ENCODE measurements at regions not wholly inside any gene's neighbourhood (a gene's known extent, or its start where the extent isn't known, plus 50 kb on each side); places are given as distances from the start of the nearest gene placed in this dataset.
A peak's percentile ranks its signal among the peaks of the same experiment; 100 is the strongest.

DNA sequence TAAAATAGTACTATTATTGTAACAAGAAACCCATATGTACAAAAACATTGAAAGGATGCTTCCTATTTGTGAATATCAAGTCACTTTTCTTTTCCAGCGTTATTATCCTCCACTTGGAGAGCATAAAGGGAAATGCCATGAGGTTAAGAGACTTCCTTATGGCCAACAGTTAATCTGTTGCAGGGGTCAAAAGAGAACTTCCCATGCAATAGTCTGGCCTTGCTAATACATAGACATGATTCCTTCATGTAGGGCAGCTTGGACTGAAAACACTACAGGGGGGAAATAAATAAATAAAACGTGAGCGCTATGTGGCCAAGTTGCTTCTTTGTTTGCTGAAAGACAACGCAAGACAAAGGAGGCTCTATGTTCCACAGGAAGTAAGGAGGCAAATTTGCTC lies 269.1 kb upstream of the EDNRB start:
- Histone ChIP-seq H3K27me3 (replicated peaks; ENCODE audit: insufficient read depth) (no peaks in the 10 kb centered on the region), H3K4me2 (ENCODE audit: unreplicated experiment) (no peak overlapping the region), H3K9me2 (ENCODE audit: insufficient read depth) (no peaks in the 10 kb centered on the region), H2AFZ (no peak overlapping the region), H3K36me3 (ENCODE audit: low read depth) (no peaks in the 10 kb centered on the region), H4K20me1 (ENCODE audit: insufficient read depth) (no peaks in the 10 kb centered on the region), H3K9ac (no peak overlapping the region), H3F3A (ENCODE audit: insufficient read depth) (peaks cover 6% of the 10 kb centered on the region), H3K79me2 (ENCODE audit: insufficient read depth) (no peaks in the 10 kb centered on the region), H3K27ac (no peak overlapping the region), H3K4me3 (no peak overlapping the region), H3K9me3 (ENCODE audit: low read depth) (no peaks in the 10 kb centered on the region), H3K4me1 (ENCODE audit: insufficient read depth) (peaks cover 30% of the 10 kb centered on the region)
- in situ Hi-C loops (cut with MboI) = no loop called here
- WGBS, 2 experiments (ENCODE audit: low coverage in 1 of 2, low lambda C conversion rate in 2 of 2, missing lambda C conversion rate in 2 of 2) = 56 to 68% methylated on average over 4 of the region's 4 CpGs
- no peak for DNase-seq
- TF ChIP-seq EZH2phosphoT487 (IDR thresholded peaks at IDR 0.05; ENCODE audit: insufficient read depth, low read depth) (no peak), EZH2 (IDR thresholded peaks at IDR 0.05; ENCODE audit: insufficient read depth, poor library complexity, severe bottlenecking) (no peak)

- Histone ChIP-seq H3K4me2 (ENCODE audit: unreplicated experiment) (no peak overlapping the region), H3K9me3 (ENCODE audit: low read depth) (no peaks in the 10 kb centered on the region), H3K79me2 (ENCODE audit: insufficient read depth) (no peaks in the 10 kb centered on the region), H3K36me3 (ENCODE audit: low read depth) (no peaks in the 10 kb centered on the region), H3K4me1 (ENCODE audit: insufficient read depth) (peaks cover 32% of the 10 kb centered on the region), H3K27ac (no peak overlapping the region), H3K9me2 (ENCODE audit: insufficient read depth) (no peaks in the 10 kb centered on the region), H3K9ac (no peak overlapping the region), H3K27me3 (replicated peaks; ENCODE audit: insufficient read depth) (no peaks in the 10 kb centered on the region), H4K20me1 (ENCODE audit: insufficient read depth) (no peaks in the 10 kb centered on the region), H3K4me3 (no peak overlapping the region), H3F3A (ENCODE audit: insufficient read depth) (no peaks in the 10 kb centered on the region), H2AFZ (no peak overlapping the region)
- 77 to 80% methylated on average over 1 of the region's 1 CpG for WGBS, 2 experiments (ENCODE audit: low coverage in 1 of 2, low lambda C conversion rate in 2 of 2, missing lambda C conversion rate in 2 of 2)
- DNase-seq = no peak
- TF ChIP-seq EZH2 (IDR thresholded peaks at IDR 0.05; ENCODE audit: insufficient read depth, poor library complexity, severe bottlenecking) (no peak), EZH2phosphoT487 (IDR thresholded peaks at IDR 0.05; ENCODE audit: insufficient read depth, low read depth) (no peak)
- in situ Hi-C loops (cut with MboI) = no loop called here
Observed at GRCh38 chr13:78185700-78186099, 267.1 kb upstream of the EDNRB start.

DNA sequence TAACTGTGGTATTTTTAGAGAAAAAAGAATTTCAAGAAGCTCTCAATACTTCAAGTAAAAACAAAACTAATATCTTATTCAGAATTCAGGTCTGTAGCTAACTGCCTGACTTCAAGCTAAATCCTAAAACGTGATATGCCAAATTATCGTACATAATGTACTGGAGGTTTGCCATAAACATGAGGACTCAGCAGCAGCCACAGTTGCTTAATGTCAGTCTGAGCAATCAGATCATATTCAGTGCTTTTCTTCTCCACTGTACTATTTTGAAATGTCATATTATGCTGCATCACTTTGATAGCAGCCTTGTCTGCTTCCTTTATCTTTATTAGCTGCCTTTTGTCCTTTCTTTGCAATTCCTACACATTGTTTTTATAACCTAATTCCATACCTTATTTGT lies 265.1 kb upstream of the EDNRB start:
- WGBS, 2 experiments (ENCODE audit: low coverage in 1 of 2, low lambda C conversion rate in 2 of 2, missing lambda C conversion rate in 2 of 2) = 49 to 54% methylated on average over 2 of the region's 2 CpGs
- H3K9ac ChIP-seq = no peak overlapping the region
- DNase-seq = peak; percentile 45

DNA sequence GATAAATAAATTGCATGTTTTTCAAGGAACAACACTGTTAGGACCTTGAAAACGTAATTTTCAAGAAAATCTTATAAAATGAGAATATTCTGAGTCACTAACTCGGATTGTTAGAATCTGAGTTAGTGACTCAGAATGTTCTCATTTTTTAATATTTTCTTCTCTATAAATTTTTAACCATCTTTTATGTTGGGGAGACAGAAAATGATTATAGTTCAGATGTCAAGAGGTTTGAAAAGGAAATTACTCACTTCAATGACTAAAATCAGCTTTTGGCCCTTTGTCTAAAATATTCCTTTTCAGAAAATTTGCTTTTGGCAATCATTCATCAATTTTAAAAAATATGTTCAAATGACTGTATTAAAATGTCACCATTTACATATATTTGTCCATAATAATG lies 264.2 kb upstream of the EDNRB start:
- peak; percentile 24 for DNase-seq

More for the DNA sequence above, 265.1 kb upstream of the EDNRB start:
- no peaks in the 10 kb centered on the region for H3K9me3 ChIP-seq (ENCODE audit: low read depth)
- in situ Hi-C loops (cut with MboI) = no loop called here
- peaks cover 26% of the 10 kb centered on the region for H3K4me1 ChIP-seq (ENCODE audit: insufficient read depth)
- TF ChIP-seq EZH2phosphoT487 (IDR thresholded peaks at IDR 0.05; ENCODE audit: insufficient read depth, low read depth) = no peak
- TF ChIP-seq EZH2 (IDR thresholded peaks at IDR 0.05; ENCODE audit: insufficient read depth, poor library complexity, severe bottlenecking) = no peak
- no peaks in the 10 kb centered on the region for H3K79me2 ChIP-seq (ENCODE audit: insufficient read depth)
- H4K20me1 ChIP-seq (ENCODE audit: insufficient read depth) = no peaks in the 10 kb centered on the region
- no peaks in the 10 kb centered on the region for H3K36me3 ChIP-seq (ENCODE audit: low read depth)
- no peaks in the 10 kb centered on the region for H3K9me2 ChIP-seq (ENCODE audit: insufficient read depth)
- H3K27ac ChIP-seq = no peak overlapping the region
- H3K4me3 ChIP-seq = no peak overlapping the region
- H3K27me3 ChIP-seq (replicated peaks; ENCODE audit: insufficient read depth) = no peaks in the 10 kb centered on the region
- no peaks in the 10 kb centered on the region for H3F3A ChIP-seq (ENCODE audit: insufficient read depth)
- no peak overlapping the region for H2AFZ ChIP-seq
- no peak overlapping the region for H3K4me2 ChIP-seq (ENCODE audit: unreplicated experiment)

GRCh38 chr13:78177306-78177705 lies 258.7 kb upstream of the EDNRB start:
- H3K9me2 ChIP-seq (ENCODE audit: insufficient read depth) = no peaks in the 10 kb centered on the region
- H3K79me2 ChIP-seq (ENCODE audit: insufficient read depth) = no peaks in the 10 kb centered on the region
- H2AFZ ChIP-seq = no peak overlapping the region
- no peak for TF ChIP-seq EZH2phosphoT487 (IDR thresholded peaks at IDR 0.05; ENCODE audit: insufficient read depth, low read depth)
- no peak for TF ChIP-seq EZH2 (IDR thresholded peaks at IDR 0.05; ENCODE audit: insufficient read depth, poor library complexity, severe bottlenecking)
- DNase-seq = no peak
- no peaks in the 10 kb centered on the region for H3K27me3 ChIP-seq (replicated peaks; ENCODE audit: insufficient read depth)
- WGBS, 2 experiments (ENCODE audit: low coverage in 1 of 2, low lambda C conversion rate in 2 of 2, missing lambda C conversion rate in 2 of 2) = 36 to 72% methylated on average over 1 of the region's 1 CpG
- H3K36me3 ChIP-seq (ENCODE audit: low read depth) = no peaks in the 10 kb centered on the region
- H4K20me1 ChIP-seq (ENCODE audit: insufficient read depth) = no peaks in the 10 kb centered on the region
- H3K27ac ChIP-seq = no peak overlapping the region
- H3K9ac ChIP-seq = no peak overlapping the region
- no peaks in the 10 kb centered on the region for H3F3A ChIP-seq (ENCODE audit: insufficient read depth)
- no peaks in the 10 kb centered on the region for H3K9me3 ChIP-seq (ENCODE audit: low read depth)
- no peak overlapping the region for H3K4me3 ChIP-seq
- in situ Hi-C loops (cut with MboI) = no loop called here
- H3K4me2 ChIP-seq (ENCODE audit: unreplicated experiment) = no peak overlapping the region
- H3K4me1 ChIP-seq (ENCODE audit: insufficient read depth) = peaks cover 8% of the 10 kb centered on the region; the same call in 1 of the 2 replicates

More for the DNA sequence above, 264.2 kb upstream of the EDNRB start:
- H4K20me1 ChIP-seq (ENCODE audit: insufficient read depth) = no peaks in the 10 kb centered on the region
- TF ChIP-seq EZH2phosphoT487 (IDR thresholded peaks at IDR 0.05; ENCODE audit: insufficient read depth, low read depth) (no peak), EZH2 (IDR thresholded peaks at IDR 0.05; ENCODE audit: insufficient read depth, poor library complexity, severe bottlenecking) (no peak)
- no peaks in the 10 kb centered on the region for H3K9me3 ChIP-seq (ENCODE audit: low read depth)
- H3F3A ChIP-seq (ENCODE audit: insufficient read depth) = no peaks in the 10 kb centered on the region
- no peaks in the 10 kb centered on the region for H3K36me3 ChIP-seq (ENCODE audit: low read depth)
- 20 to 33% methylated on average over 2 of the region's 2 CpGs for WGBS, 2 experiments (ENCODE audit: low coverage in 1 of 2, low lambda C conversion rate in 2 of 2, missing lambda C conversion rate in 2 of 2)
- H3K27ac ChIP-seq = no peak overlapping the region
- H3K4me2 ChIP-seq (ENCODE audit: unreplicated experiment) = peak overlapping the region; percentile 14
- no peaks in the 10 kb centered on the region for H3K79me2 ChIP-seq (ENCODE audit: insufficient read depth)
- H3K9ac ChIP-seq = no peak overlapping the region
- no peaks in the 10 kb centered on the region for H3K9me2 ChIP-seq (ENCODE audit: insufficient read depth)
- no peaks in the 10 kb centered on the region for H3K27me3 ChIP-seq (replicated peaks; ENCODE audit: insufficient read depth)
- in situ Hi-C loops (cut with MboI) = no loop called here
- no peak overlapping the region for H3K4me3 ChIP-seq
- peaks cover 26% of the 10 kb centered on the region for H3K4me1 ChIP-seq (ENCODE audit: insufficient read depth)
- H2AFZ ChIP-seq = no peak overlapping the region

Data from GM23248 (cell line).